Erythroblast (primary cell): ENCODE measurements at regions not wholly inside any gene's neighbourhood (a gene's known extent, or its start where the extent isn't known, plus 50 kb on each side); places are given as distances from the start of the nearest gene placed in this dataset.

Source experiments
- GATA1 ChIP-seq: IDR thresholded peaks from 2 replicates; pipeline ENCODE4 v1.6.1; 2011; ENCODE audit warnings: low read depth, mild to moderate bottlenecking, control low read depth, low read length, moderate library complexity
- POLR2A ChIP-seq: IDR thresholded peaks from 2 replicates; pipeline ENCODE4 v1.6.1; 2011; ENCODE audit warnings: mild to moderate bottlenecking, low read length

- TF ChIP-seq POLR2A (no peak), GATA1 (no peak)
These were observed 380.9 kb downstream of the EDEM1 start for GRCh38 chr3:5568451-5568850.
